Activated T-cell treated with anti-CD3 and anti-CD28 coated beads, Interleukin-2, amount 50 U/mL, for 72 hours (primary cell): ENCODE measurements at regions not wholly inside any gene's neighbourhood (a gene's known extent, or its start where the extent isn't known, plus 50 kb on each side); places are given as distances from the start of the nearest gene placed in this dataset.
"Not testable (repeated sequence)": the region's sequence is repeated elsewhere in the genome, so short reads cannot be mapped to it uniquely, and the experiment has no call there.

ENCODE experiments used
- ATAC-seq, 2 donors: fragments of 150-1000 bp; cut with Tn5 transposase; replicated peaks in 1 of 2; 2 replicates each; pipeline ENCODE4 v1.10.0; 2021; ENCODE audit warnings: moderate library complexity in 2 of 2, mild to moderate bottlenecking in 1 of 2
- DNase-seq, 2 donors: peaks; one replicate each; pipeline ENCODE4 v3.0.0; 2021 to 2022; ENCODE audit warnings: mixed read lengths in 1 of 2
- H3K27ac Mint-ChIP-seq: one replicate; pipeline ENCODE4 v1.8.0; 2022; ENCODE audit warnings: mild to moderate bottlenecking, moderate library complexity, mixed read lengths
- H3K27me3 Mint-ChIP-seq: one replicate; pipeline ENCODE4 v1.8.0; 2022; ENCODE audit warnings: low read depth, mixed read lengths
- H3K36me3 Mint-ChIP-seq, 2 donors: one replicate each; pipeline ENCODE4 v1.8.0; 2022; ENCODE audit warnings: mixed read lengths in 2 of 2, mild to moderate bottlenecking in 1 of 2; ENCODE audit not compliant: insufficient read depth in 2 of 2
- H3K4me1 Mint-ChIP-seq: one replicate; pipeline ENCODE4 v1.8.0; 2022; ENCODE audit warnings: low read depth, mixed read lengths
- H3K4me3 Mint-ChIP-seq, 2 donors: one replicate each; pipeline ENCODE4 v1.8.0; 2022; ENCODE audit warnings: mild to moderate bottlenecking in 2 of 2, mixed read lengths in 2 of 2, moderate library complexity in 2 of 2
- H3K9me3 Mint-ChIP-seq, 2 donors: one replicate each; pipeline ENCODE4 v1.8.0; 2022; ENCODE audit warnings: mixed read lengths in 2 of 2

GRCh38 chr11:71745656-71746055, 87.3 kb upstream of the DEFB108B start:
- H3K27ac Mint-ChIP-seq, H3K36me3 Mint-ChIP-seq, H3K9me3 Mint-ChIP-seq, H3K4me3 Mint-ChIP-seq, ATAC-seq, DNase-seq, H3K4me1 Mint-ChIP-seq: not testable (repeated sequence)
- H3K27me3 Mint-ChIP-seq, result peaks cover 46% of the 10 kb centered on the region

- H3K36me3 Mint-ChIP-seq, ATAC-seq, H3K9me3 Mint-ChIP-seq, H3K27ac Mint-ChIP-seq, DNase-seq, H3K4me3 Mint-ChIP-seq, H3K4me1 Mint-ChIP-seq: not testable (repeated sequence)
- H3K27me3 Mint-ChIP-seq, result peaks cover 44% of the 10 kb centered on the region
These were observed 86.7 kb upstream of the DEFB108B start for GRCh38 chr11:71746263-71746662.

- not testable (repeated sequence) for DNase-seq, ATAC-seq, H3K9me3 Mint-ChIP-seq, H3K4me3 Mint-ChIP-seq, H3K4me1 Mint-ChIP-seq, H3K27ac Mint-ChIP-seq, H3K36me3 Mint-ChIP-seq
- peaks cover 52% of the 10 kb centered on the region for H3K27me3 Mint-ChIP-seq
These were observed 83.9 kb upstream of the DEFB108B start for GRCh38 chr11:71748965-71749620.

GRCh38 chr11:71750908-71751307, 82.1 kb upstream of the DEFB108B start:
- H3K4me1 Mint-ChIP-seq, ATAC-seq, H3K36me3 Mint-ChIP-seq, H3K27ac Mint-ChIP-seq, DNase-seq, H3K4me3 Mint-ChIP-seq, H3K9me3 Mint-ChIP-seq: not testable (repeated sequence)
- H3K27me3 Mint-ChIP-seq, result peaks cover 38% of the 10 kb centered on the region

GRCh38 chr11:71764695-71765491, 68.1 kb upstream of the DEFB108B start:
- not testable (repeated sequence) for H3K36me3 Mint-ChIP-seq, H3K27ac Mint-ChIP-seq, ATAC-seq, H3K9me3 Mint-ChIP-seq, H3K27me3 Mint-ChIP-seq, H3K4me1 Mint-ChIP-seq, DNase-seq, H3K4me3 Mint-ChIP-seq

- not testable (repeated sequence) for DNase-seq, H3K27me3 Mint-ChIP-seq, H3K4me3 Mint-ChIP-seq, H3K36me3 Mint-ChIP-seq, ATAC-seq, H3K27ac Mint-ChIP-seq, H3K4me1 Mint-ChIP-seq, H3K9me3 Mint-ChIP-seq
These were observed 66.0 kb upstream of the DEFB108B start for GRCh38 chr11:71767016-71767415.

- not testable (repeated sequence) for ATAC-seq, H3K9me3 Mint-ChIP-seq, DNase-seq, H3K27ac Mint-ChIP-seq, H3K4me1 Mint-ChIP-seq, H3K27me3 Mint-ChIP-seq, H3K36me3 Mint-ChIP-seq, H3K4me3 Mint-ChIP-seq
These were observed 60.8 kb upstream of the DEFB108B start for GRCh38 chr11:71772193-71772592.

GRCh38 chr11:71774603-71775222, 58.3 kb upstream of the DEFB108B start:
- Mint-ChIP-seq H3K9me3 (no peaks in the 10 kb centered on the region), H3K4me3 (no peak overlapping the region), H3K4me1 (peaks cover 6% of the 10 kb centered on the region), H3K27me3 (no peaks in the 10 kb centered on the region), H3K27ac (no peak overlapping the region), H3K36me3 (no peaks in the 10 kb centered on the region)
- ATAC-seq, result no peak
- DNase-seq, result no peak

- H3K36me3 Mint-ChIP-seq, H3K4me1 Mint-ChIP-seq, H3K9me3 Mint-ChIP-seq, H3K4me3 Mint-ChIP-seq, DNase-seq, H3K27ac Mint-ChIP-seq, ATAC-seq: not testable (repeated sequence)
- H3K27me3 Mint-ChIP-seq, result peaks cover 13% of the 10 kb centered on the region
These were observed 52.9 kb upstream of the DEFB108B start for GRCh38 chr11:71780116-71780515.

- ATAC-seq, H3K27ac Mint-ChIP-seq, H3K4me1 Mint-ChIP-seq, H3K36me3 Mint-ChIP-seq, DNase-seq, H3K9me3 Mint-ChIP-seq, H3K4me3 Mint-ChIP-seq: not testable (repeated sequence)
- H3K27me3 Mint-ChIP-seq, result peaks cover 13% of the 10 kb centered on the region
These were observed 52.2 kb upstream of the DEFB108B start for GRCh38 chr11:71780771-71781170.

- ATAC-seq, H3K27ac Mint-ChIP-seq, DNase-seq, H3K4me3 Mint-ChIP-seq, H3K4me1 Mint-ChIP-seq, H3K36me3 Mint-ChIP-seq, H3K9me3 Mint-ChIP-seq: not testable (repeated sequence)
- H3K27me3 Mint-ChIP-seq, result peaks cover 13% of the 10 kb centered on the region
These were observed 51.5 kb upstream of the DEFB108B start for GRCh38 chr11:71781491-71781890.

- ATAC-seq, H3K27ac Mint-ChIP-seq, H3K36me3 Mint-ChIP-seq, H3K9me3 Mint-ChIP-seq, DNase-seq, H3K4me3 Mint-ChIP-seq, H3K4me1 Mint-ChIP-seq: not testable (repeated sequence)
- peaks cover 13% of the 10 kb centered on the region for H3K27me3 Mint-ChIP-seq
These were observed 50.7 kb upstream of the DEFB108B start for GRCh38 chr11:71782229-71782861.

GRCh38 chr11:71783191-71783590, 49.8 kb upstream of the DEFB108B start:
- Mint-ChIP-seq H3K4me1 (peaks cover 13% of the 10 kb centered on the region), H3K27me3 (peaks cover 13% of the 10 kb centered on the region)
- H3K36me3 Mint-ChIP-seq, H3K4me3 Mint-ChIP-seq, H3K9me3 Mint-ChIP-seq, ATAC-seq, DNase-seq, H3K27ac Mint-ChIP-seq: not testable (repeated sequence)
